GM12873 (cell line): ENCODE measurements at regions not wholly inside any gene's neighbourhood (a gene's known extent, or its start where the extent isn't known, plus 50 kb on each side); places are given as distances from the start of the nearest gene placed in this dataset.

Experiments
- CTCF ChIP-seq: IDR thresholded peaks from 2 replicates; pipeline ENCODE4 v1.5.1; 2012; ENCODE audit warnings: low read depth, mild to moderate bottlenecking, moderate library complexity, low read length, control low read depth; ENCODE audit not compliant: insufficient read depth; ENCODE audit errors: missing control alignments

GRCh38 chr18:28794459-28795245, 617.7 kb upstream of the CDH2 start:
- TF ChIP-seq CTCF, result no peak

DNA sequence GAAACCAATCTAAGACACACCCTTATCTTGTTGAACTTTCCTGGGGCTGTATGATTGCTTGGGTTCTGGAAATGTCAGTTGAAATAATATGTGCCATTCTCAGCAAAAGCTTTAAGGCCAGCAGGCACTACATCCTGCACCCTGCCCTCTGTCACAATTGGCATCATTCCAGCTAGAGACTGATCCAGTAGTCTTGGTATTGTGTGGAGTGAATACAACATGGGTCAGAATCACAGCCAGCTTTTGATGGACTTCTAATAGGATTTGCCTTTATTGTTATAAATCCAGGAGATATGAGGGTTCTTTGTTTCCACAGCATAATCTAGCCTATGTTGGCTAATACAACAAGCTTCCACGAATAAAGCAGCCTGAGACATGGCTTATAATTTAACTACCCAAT, 617.0 kb upstream of the CDH2 start:
- no peak for TF ChIP-seq CTCF

DNA sequence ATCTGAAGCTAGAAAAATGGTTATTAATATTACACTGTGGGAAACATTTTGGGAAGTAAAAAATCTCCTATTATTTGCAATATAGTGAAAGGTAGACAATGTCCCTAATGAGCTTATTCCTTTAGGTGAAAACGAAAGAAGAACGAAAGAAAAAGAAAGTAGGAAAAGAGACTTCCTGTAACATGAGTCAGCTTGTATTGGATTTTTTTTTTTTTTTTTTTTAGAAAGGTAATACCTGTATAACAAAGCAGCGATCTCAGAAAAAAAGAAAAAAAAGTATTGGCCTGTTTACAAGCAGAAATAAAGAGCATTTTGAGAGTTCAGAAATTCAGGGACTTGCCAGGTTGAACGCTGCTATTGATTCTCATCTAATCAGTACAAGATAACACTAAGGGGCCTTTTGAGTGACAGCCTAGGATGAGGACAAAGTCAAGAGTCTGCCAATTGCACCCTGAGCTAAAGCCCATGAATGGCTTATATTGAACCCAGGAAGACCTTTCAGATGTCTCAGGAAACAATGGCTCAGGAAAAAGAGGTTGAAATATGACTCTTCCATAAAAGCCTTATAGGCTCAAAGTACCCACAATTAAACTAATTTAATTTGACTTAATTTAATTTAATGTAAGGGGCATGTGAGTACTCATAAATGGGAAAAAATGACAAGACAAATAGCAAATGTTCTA, 615.6 kb upstream of the CDH2 start:
- no peak for TF ChIP-seq CTCF

DNA sequence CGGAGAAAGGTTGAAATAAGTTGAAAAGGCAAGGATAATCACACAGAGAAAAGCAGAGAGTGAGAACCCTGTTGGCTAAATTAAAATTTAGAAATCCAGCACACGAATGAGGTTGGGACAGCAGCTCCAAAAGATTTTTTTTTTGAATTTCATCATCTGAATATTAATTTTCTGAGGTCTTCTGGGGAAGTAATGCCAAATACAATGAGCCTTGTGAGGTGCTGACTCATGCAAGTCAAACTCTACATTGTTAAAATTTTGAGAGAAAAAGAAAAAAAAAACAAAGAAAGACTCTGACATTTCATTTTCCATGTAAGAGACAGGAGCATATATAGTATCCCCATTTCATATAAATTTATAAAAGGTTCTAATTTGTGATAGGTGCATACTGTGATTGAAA, 614.2 kb upstream of the CDH2 start:
- no peak for TF ChIP-seq CTCF

GRCh38 chr18:28789502-28789901, 612.6 kb upstream of the CDH2 start:
- TF ChIP-seq CTCF, result no peak

DNA sequence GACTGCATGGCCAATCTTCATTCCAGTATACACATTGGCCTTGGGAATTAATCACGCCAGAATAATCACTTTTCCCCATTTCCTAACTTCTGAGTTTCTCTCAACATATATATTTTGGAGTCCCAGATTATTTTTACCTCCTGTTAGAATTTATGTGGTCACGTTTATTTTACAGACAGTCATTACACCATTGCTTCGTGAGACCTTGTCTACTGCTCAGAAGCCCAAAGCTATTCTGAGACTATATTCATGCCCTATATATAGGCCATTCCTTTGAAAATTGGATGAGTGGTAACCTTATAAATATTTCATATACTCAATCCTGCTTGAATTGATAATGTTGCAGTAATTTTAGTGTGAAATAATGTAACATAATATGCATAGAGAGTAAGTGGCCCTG, 610.0 kb upstream of the CDH2 start:
- TF ChIP-seq CTCF, result no peak

GRCh38 chr18:28781616-28782362, 604.9 kb upstream of the CDH2 start:
- no peak for TF ChIP-seq CTCF
